Left lung (tissue), 4 donors: ENCODE measurements at regions not wholly inside any gene's neighbourhood (a gene's known extent, or its start where the extent isn't known, plus 50 kb on each side); places are given as distances from the start of the nearest gene placed in this dataset.
A peak's percentile ranks its signal among the peaks of the same experiment; 100 is the strongest.
"Not testable (repeated sequence)": the region's sequence is repeated elsewhere in the genome, so short reads cannot be mapped to it uniquely, and the experiment has no call there.

Source experiments
- ATAC-seq: fragments of 200-7000 bp; cut with Tn5 transposase; one replicate; pipeline ENCODE4 v1.9.1; 2020; ENCODE audit warnings: moderate library complexity
- DNase-seq, 4 donors: peaks; one replicate each; pipeline ENCODE4 v3.0.0-alpha.2; 2013 to 2020
- H3K27ac ChIP-seq, 2 donors: fragments of 200-600 bp; sonication (generic) in 1 of 2; one replicate each; pipeline versions ENCODE4 v1.5.0 to v1.8.0; 2020 to 2021
- H3K27me3 ChIP-seq, 2 donors: fragments of 200-600 bp; sonication (generic) in 1 of 2; one replicate each; pipeline versions ENCODE4 v1.5.0 to v1.8.0; 2020 to 2021
- H3K36me3 ChIP-seq, 2 donors: fragments of 200-600 bp; sonication (generic) in 1 of 2; one replicate each; pipeline versions ENCODE4 v1.5.0 to v1.8.0; 2020 to 2021
- H3K4me1 ChIP-seq, 2 donors: fragments of 200-600 bp; one replicate each; pipeline ENCODE4 v1.8.0; 2021
- H3K4me3 ChIP-seq, 2 donors: fragments of 200-600 bp; sonication (generic) in 1 of 2; one replicate each; pipeline versions ENCODE4 v1.5.0 to v1.8.0; 2020 to 2021; ENCODE audit warnings: mild to moderate bottlenecking in 1 of 2
- H3K9me3 ChIP-seq, 2 donors: fragments of 200-600 bp; sonication (generic) in 1 of 2; one replicate each; pipeline versions ENCODE4 v1.5.0 to v1.8.0; 2020 to 2021
- intact Hi-C, 2 donors: fragments of 100-400 bp; cut with DNase I; formaldehyde crosslinking; loops; one replicate each; pipeline versions ENCODE4 v1.11.2 to v1.14.2; 2022
- TF ChIP-seq, protein P1 (sequence below), 2 donors: fragments of 200-600 bp; sonication (generic) in 1 of 2; IDR thresholded peaks; one replicate each; pipeline versions ENCODE4 v1.5.0 to v1.8.0; 2021; ENCODE audit warnings: antibody characterized with exemption in 2 of 2
- donor health status: DM: no; HTN: yes; CAD: no.
- donor health status: DM: no; HTN: no; CAD: no.

DNA sequence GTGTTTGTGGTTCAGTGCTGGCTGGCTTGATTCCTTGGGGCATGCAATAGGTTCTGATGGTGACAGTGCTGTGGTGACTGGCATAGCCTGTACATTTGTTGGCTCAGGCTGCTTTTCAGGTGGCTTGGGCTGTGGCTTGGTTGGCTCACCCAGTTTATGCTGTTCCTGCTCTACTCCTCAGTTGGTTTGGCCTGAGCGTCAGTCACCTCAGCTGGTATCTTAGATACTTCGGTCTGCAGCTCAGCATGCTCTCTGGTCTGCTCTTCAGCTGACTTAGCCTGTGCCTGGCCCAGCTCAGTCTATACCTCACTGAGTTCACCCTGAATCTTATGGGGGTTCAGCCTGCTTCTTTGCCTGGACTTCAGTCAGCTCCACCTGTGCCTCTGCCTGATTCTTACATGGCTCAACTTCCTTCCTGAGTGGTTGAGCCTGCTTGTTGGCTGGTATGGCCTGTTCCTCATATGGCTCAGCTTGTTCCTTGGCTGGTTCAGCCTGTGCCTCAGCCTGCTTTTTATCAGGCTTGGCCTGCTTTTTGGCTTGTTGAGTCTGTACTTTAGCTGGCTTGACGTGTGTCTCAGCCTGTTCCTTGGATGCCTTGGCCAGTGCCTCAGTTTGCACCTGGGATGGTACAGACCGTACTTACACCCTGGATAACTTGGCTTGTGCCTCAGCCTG, 170.6 kb downstream of the MSN start:
- Histone ChIP-seq H3K27ac (no peak overlapping the region), H3K9me3 (no peaks in the 10 kb centered on the region), H3K4me1 (no peaks in the 10 kb centered on the region), H3K36me3 (no peaks in the 10 kb centered on the region), H3K27me3 (no peaks in the 10 kb centered on the region), H3K4me3 (no peak overlapping the region)
- DNase-seq, result no peak
- no peak for ATAC-seq
- intact Hi-C loops, result no loop called here
- TF ChIP-seq, protein P1, sequence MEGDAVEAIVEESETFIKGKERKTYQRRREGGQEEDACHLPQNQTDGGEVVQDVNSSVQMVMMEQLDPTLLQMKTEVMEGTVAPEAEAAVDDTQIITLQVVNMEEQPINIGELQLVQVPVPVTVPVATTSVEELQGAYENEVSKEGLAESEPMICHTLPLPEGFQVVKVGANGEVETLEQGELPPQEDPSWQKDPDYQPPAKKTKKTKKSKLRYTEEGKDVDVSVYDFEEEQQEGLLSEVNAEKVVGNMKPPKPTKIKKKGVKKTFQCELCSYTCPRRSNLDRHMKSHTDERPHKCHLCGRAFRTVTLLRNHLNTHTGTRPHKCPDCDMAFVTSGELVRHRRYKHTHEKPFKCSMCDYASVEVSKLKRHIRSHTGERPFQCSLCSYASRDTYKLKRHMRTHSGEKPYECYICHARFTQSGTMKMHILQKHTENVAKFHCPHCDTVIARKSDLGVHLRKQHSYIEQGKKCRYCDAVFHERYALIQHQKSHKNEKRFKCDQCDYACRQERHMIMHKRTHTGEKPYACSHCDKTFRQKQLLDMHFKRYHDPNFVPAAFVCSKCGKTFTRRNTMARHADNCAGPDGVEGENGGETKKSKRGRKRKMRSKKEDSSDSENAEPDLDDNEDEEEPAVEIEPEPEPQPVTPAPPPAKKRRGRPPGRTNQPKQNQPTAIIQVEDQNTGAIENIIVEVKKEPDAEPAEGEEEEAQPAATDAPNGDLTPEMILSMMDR (IDR thresholded peaks at IDR 0.05), result no peak

DNA sequence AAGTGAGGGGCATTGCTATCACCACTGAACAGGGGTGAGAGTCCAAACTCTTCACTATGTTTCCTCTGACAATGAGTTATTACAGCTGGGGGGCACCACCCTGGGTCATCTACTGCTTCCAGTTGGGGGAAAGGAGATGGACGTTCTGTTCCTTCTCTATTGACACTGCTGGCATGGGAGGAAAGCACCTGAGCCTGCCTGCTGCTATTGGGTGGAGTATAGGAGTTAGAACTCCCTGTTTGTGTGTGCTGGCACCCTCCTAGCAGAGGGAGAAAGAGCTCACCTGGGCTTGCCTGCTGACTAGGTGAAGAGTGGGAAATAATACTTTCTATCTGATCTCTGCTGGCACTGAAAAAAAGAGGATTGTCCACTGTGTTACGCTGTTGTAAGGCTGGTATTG, 163.8 kb downstream of the MSN start:
- TF ChIP-seq, protein P1 (IDR thresholded peaks at IDR 0.05), result no peak
- ATAC-seq (no peak), DNase-seq (no peak)
- Histone ChIP-seq H3K4me1 (no peaks in the 10 kb centered on the region), H3K36me3 (no peaks in the 10 kb centered on the region), H3K4me3 (no peak overlapping the region), H3K27ac (no peak overlapping the region), H3K27me3 (no peaks in the 10 kb centered on the region), H3K9me3 (no peaks in the 10 kb centered on the region)
- intact Hi-C loops, result no loop called here

DNA sequence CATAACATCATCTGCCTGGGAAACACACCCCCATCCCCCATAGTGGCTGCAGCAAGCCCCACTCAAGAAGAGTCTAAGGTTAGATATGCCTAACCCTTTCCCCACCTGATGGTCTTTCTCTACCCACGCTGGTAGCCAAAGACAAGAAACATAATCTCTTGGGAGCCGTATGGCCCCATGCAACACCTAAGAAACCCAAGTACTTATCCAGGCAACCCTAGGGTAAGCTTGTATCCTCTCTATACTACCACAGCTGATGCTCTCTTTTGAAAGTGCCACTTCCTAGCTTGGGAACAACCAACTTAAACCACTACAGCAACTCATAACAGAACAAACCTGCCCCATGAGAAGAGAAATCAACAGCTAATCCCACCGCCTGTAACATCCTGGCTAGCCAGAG, 161.1 kb downstream of the MSN start:
- DNase-seq (no peak), ATAC-seq (no peak)
- no peak overlapping the region for H3K27ac ChIP-seq
- H3K4me3 ChIP-seq, result no peak overlapping the region
- H3K9me3 ChIP-seq, result no peaks in the 10 kb centered on the region
- TF ChIP-seq, protein P1 (IDR thresholded peaks at IDR 0.05), result no peak
- intact Hi-C loops, result no loop called here
- no peaks in the 10 kb centered on the region for H3K4me1 ChIP-seq
- H3K36me3 ChIP-seq, result no peaks in the 10 kb centered on the region
- H3K27me3 ChIP-seq, result no peaks in the 10 kb centered on the region

DNA sequence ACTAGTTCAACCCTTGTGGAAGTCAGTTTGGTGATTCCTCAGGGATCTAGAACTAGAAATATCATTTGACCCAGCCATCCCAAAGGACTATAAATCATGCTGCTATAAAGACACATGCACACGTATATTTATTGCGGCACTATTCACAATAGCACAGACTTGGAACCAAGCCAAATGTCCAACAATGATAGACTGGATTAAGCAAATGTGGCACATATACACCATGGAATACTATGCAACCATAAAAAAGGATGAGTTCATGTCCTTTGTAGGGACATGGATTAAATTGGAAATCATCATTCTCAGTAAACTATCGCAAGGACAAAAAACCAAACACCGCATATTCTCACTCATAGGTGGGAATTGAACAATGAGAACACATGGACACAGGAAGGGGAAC, 157.8 kb downstream of the MSN start:
- H3K9me3 ChIP-seq, intact Hi-C loops, H3K36me3 ChIP-seq, H3K4me3 ChIP-seq, H3K4me1 ChIP-seq, ATAC-seq, H3K27ac ChIP-seq, DNase-seq: not testable (repeated sequence)
- H3K27me3 ChIP-seq, result peaks cover 0 to 11% of the 10 kb centered on the region in 2 donors

DNA sequence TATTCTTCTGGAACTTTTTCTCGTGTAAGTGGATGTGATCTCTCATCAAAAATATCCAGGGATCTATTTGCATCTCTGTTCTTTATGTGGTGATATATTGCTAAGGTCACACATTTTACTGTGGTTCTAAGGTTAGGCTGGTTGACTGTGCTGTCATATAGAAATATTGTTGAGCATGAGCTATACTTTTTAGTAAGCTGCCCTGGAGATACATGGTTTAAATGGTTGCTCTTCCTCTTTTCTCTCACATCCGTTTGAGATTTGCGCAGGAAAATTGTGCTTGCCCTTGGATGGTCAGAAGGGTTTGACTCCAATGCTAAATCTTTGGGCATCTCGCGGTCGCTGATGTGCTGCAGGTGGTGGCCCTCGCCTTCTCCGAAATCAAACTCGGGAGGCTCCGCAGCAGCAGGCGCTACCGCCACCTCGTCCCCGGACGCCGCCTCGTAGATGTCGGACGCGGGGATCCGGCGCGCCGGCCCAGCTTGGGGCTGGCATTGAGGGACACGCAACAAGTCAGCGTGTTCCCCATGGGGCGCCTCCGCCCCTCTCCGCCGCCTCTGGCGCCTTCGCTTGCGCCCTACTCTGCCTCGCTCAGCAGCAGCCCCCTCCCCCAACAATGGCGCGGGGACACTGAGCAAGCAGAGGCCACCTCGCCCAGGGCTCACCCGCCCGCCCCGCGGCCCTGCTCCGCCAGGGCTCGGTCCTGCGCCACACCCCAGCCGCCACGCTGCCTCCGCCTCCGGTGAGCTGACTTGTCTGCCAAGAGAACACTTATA, 154.5 kb downstream of the MSN start:
- DNase-seq (peak in 3 of 4 donors; percentile 20 to 86 (median 45)), ATAC-seq (peak; percentile 88)
- Histone ChIP-seq H3K27me3 (peaks cover 0 to 11% of the 10 kb centered on the region in 2 donors), H3K9me3 (no peaks in the 10 kb centered on the region), H3K4me1 (no peaks in the 10 kb centered on the region), H3K36me3 (no peaks in the 10 kb centered on the region), H3K4me3 (peak overlapping the region; percentile 7 to 33), H3K27ac (no peak overlapping the region)
- intact Hi-C loops, result no loop called here
- TF ChIP-seq, protein P1 (IDR thresholded peaks at IDR 0.05), result no peak

DNA sequence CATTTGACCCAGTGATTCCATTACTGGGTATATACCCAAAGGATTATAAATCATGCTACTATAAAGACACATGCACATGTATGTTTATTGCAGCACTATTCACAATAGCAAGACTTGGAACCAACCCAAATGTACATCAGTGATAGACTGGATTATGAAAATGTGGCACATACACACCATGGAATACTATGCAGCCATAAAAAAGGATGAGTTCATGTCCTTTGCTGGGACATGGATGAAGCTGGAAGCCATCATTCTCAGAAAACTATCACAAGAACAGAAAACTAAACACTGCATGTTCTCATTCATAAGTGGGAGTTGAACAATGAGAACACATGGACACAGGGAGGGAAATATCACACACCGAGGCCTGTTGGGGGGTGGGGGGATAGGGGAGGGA, 152.5 kb downstream of the MSN start:
- ATAC-seq, intact Hi-C loops, DNase-seq, H3K4me3 ChIP-seq, H3K9me3 ChIP-seq, H3K27ac ChIP-seq, H3K36me3 ChIP-seq, H3K4me1 ChIP-seq: not testable (repeated sequence)
- peaks cover 0 to 11% of the 10 kb centered on the region in 2 donors for H3K27me3 ChIP-seq
